CD4-positive, alpha-beta T cell (primary cell): ENCODE measurements at regions not wholly inside any gene's neighbourhood (a gene's known extent, or its start where the extent isn't known, plus 50 kb on each side); places are given as distances from the start of the nearest gene placed in this dataset.

Experiments
- ATAC-seq: fragments of 200-7000 bp; cut with Tn5 transposase; one replicate; pipeline ENCODE4 v1.10.0; 2022; ENCODE audit warnings: mild to moderate bottlenecking; ENCODE audit not compliant: poor library complexity
- CTCF ChIA-PET: fragments of 350-600 bp; sonication (Branson Sonifier 250); formaldehyde crosslinking; loops from one replicate; lab custom pipeline; 2021; ENCODE audit warnings: antibody characterized with exemption, inconsistent platforms; lab: Charles Lee
- POLR2A ChIA-PET: fragments of 350-600 bp; sonication (Branson Sonifier 250); formaldehyde crosslinking; loops from one replicate; lab custom pipeline; 2021; ENCODE audit warnings: antibody characterized with exemption, inconsistent platforms; lab: Charles Lee
- DNase-seq, 14 experiments: peaks; one replicate each; pipeline ENCODE4 v3.0.0-alpha.2; 2013 to 2020; ENCODE audit warnings: mixed read lengths in 2 of 14
- H3K27ac ChIP-seq, 2 donors: one replicate each; pipeline versions ENCODE4 v1.5.1 to v1.7.0; 2013; ENCODE audit warnings: low read length in 2 of 2, low read depth in 1 of 2, mild to moderate bottlenecking in 1 of 2
- H3K27me3 ChIP-seq, 2 experiments: 1 replicate in 1 of 2; 2 replicates in 1 of 2; pipeline versions ENCODE4 v1.6.1 to v1.7.0; 2013; ENCODE audit warnings: low read length in 2 of 2, control low read depth in 1 of 2, mild to moderate bottlenecking in 1 of 2, moderate library complexity in 1 of 2; ENCODE audit not compliant: insufficient read depth in 2 of 2, control insufficient read depth in 1 of 2
- H3K36me3 ChIP-seq: one replicate; pipeline ENCODE4 v1.6.1; 2013; ENCODE audit warnings: low read length, control low read depth; ENCODE audit not compliant: insufficient read depth
- H3K4me1 ChIP-seq: one replicate; pipeline ENCODE4 v1.6.1; 2013; ENCODE audit warnings: low read length, control low read depth; ENCODE audit not compliant: insufficient read depth
- H3K4me3 ChIP-seq: one replicate; pipeline ENCODE4 v1.5.1; 2013; ENCODE audit warnings: mild to moderate bottlenecking, low read length, moderate library complexity
- H3K9me3 ChIP-seq, 2 experiments: 1 replicate in 1 of 2; 2 replicates in 1 of 2; pipeline versions ENCODE4 v1.6.1 to v1.7.0; 2013; ENCODE audit warnings: low read length in 2 of 2, mild to moderate bottlenecking in 2 of 2, control low read depth in 1 of 2, moderate library complexity in 1 of 2; ENCODE audit not compliant: control insufficient read depth in 1 of 2, insufficient read depth in 1 of 2
- H3K27ac Mint-ChIP-seq: one replicate; pipeline ENCODE4 v1.8.0; 2020; ENCODE audit warnings: mixed read lengths
- H3K27me3 Mint-ChIP-seq: one replicate; pipeline ENCODE4 v1.8.0; 2021; ENCODE audit warnings: mixed read lengths
- H3K36me3 Mint-ChIP-seq: one replicate; pipeline ENCODE4 v1.8.0; 2021; ENCODE audit warnings: low read depth, mixed read lengths
- H3K4me1 Mint-ChIP-seq: one replicate; pipeline ENCODE4 v1.8.0; 2021; ENCODE audit warnings: low read depth, mixed read lengths
- H3K4me3 Mint-ChIP-seq: one replicate; pipeline ENCODE4 v1.8.0; 2020; ENCODE audit warnings: mild to moderate bottlenecking, mixed read lengths
- H3K9me3 Mint-ChIP-seq: one replicate; pipeline ENCODE4 v1.8.0; 2020; ENCODE audit warnings: mixed read lengths
- CTCF ChIP-seq: fragments of 200-600 bp; IDR thresholded peaks from one replicate; pipeline ENCODE4 v1.8.0; 2022; ENCODE audit warnings: antibody characterized with exemption, mild to moderate bottlenecking
- intact Hi-C, 2 experiments: fragments of 100-400 bp; cut with DNase I in 1 of 2; cut with micrococcal nuclease in 1 of 2; formaldehyde crosslinking; loops; one replicate each; pipeline versions ENCODE4 v1.15.1 to v1.9.0; 2023 to 2025; cut with DNase I, micrococcal nuclease

GRCh38 chrX:42484233-42484632, 293.7 kb downstream of the PPP1R2C start:
- intact Hi-C loops = no loop called here
- H3K36me3 ChIP-seq = no peaks in the 10 kb centered on the region
- no peaks in the 10 kb centered on the region for H3K27me3 Mint-ChIP-seq
- ChIA-PET CTCF (no interaction called here), POLR2A (no interaction called here)
- H3K9me3 ChIP-seq = no peaks in the 10 kb centered on the region
- H3K4me1 ChIP-seq = no peaks in the 10 kb centered on the region
- DNase-seq (no peak), ATAC-seq (no peak)
- H3K27ac ChIP-seq = no peak overlapping the region
- H3K27me3 ChIP-seq = no peaks in the 10 kb centered on the region
- TF ChIP-seq CTCF = no peak
- H3K9me3 Mint-ChIP-seq = no peaks in the 10 kb centered on the region
- no peaks in the 10 kb centered on the region for H3K36me3 Mint-ChIP-seq
- H3K4me3 ChIP-seq = no peak overlapping the region
- no peak overlapping the region for H3K4me3 Mint-ChIP-seq
- no peaks in the 10 kb centered on the region for H3K4me1 Mint-ChIP-seq
- no peak overlapping the region for H3K27ac Mint-ChIP-seq

- H3K27ac Mint-ChIP-seq = no peak overlapping the region
- TF ChIP-seq CTCF = no peak
- Histone ChIP-seq H3K27me3 (no peaks in the 10 kb centered on the region), H3K9me3 (no peaks in the 10 kb centered on the region), H3K27ac (no peak overlapping the region), H3K4me3 (no peak overlapping the region), H3K4me1 (no peaks in the 10 kb centered on the region), H3K36me3 (no peaks in the 10 kb centered on the region)
- POLR2A ChIA-PET = no interaction called here
- no peaks in the 10 kb centered on the region for H3K9me3 Mint-ChIP-seq
- DNase-seq = no peak
- no peak overlapping the region for H3K4me3 Mint-ChIP-seq
- H3K4me1 Mint-ChIP-seq = no peaks in the 10 kb centered on the region
- ATAC-seq = no peak
- H3K36me3 Mint-ChIP-seq = no peaks in the 10 kb centered on the region
- CTCF ChIA-PET = no interaction called here
- H3K27me3 Mint-ChIP-seq = no peaks in the 10 kb centered on the region
- intact Hi-C loops = no loop called here
Measured at GRCh38 chrX:42477396-42477795, 300.6 kb downstream of the PPP1R2C start.

- DNase-seq (no peak), ATAC-seq (no peak)
- Mint-ChIP-seq H3K27me3 (no peaks in the 10 kb centered on the region), H3K36me3 (no peaks in the 10 kb centered on the region), H3K4me3 (no peak overlapping the region), H3K9me3 (no peaks in the 10 kb centered on the region), H3K4me1 (no peaks in the 10 kb centered on the region), H3K27ac (no peak overlapping the region)
- no peaks in the 10 kb centered on the region for H3K9me3 ChIP-seq
- TF ChIP-seq CTCF = no peak
- intact Hi-C loops = no loop called here
- H3K36me3 ChIP-seq = no peaks in the 10 kb centered on the region
- no peak overlapping the region for H3K4me3 ChIP-seq
- H3K27me3 ChIP-seq = no peaks in the 10 kb centered on the region
- CTCF ChIA-PET = no interaction called here
- POLR2A ChIA-PET = no interaction called here
- H3K27ac ChIP-seq = no peak overlapping the region
- no peaks in the 10 kb centered on the region for H3K4me1 ChIP-seq
Measured at GRCh38 chrX:42472727-42473126, 305.2 kb downstream of the PPP1R2C start.
